Keratinocyte (primary cell): ENCODE measurements at regions not wholly inside any gene's neighbourhood (a gene's known extent, or its start where the extent isn't known, plus 50 kb on each side); places are given as distances from the start of the nearest gene placed in this dataset.

Source experiments
- DNase-seq: peaks from one replicate; pipeline ENCODE4 v3.0.0-alpha.2; 2011; ENCODE audit warnings: low read depth, missing footprints, low spot score
- FAIRE-seq: peaks from 2 replicates; lab custom pipeline; 2011; peaks lifted over from hg19 to GRCh38; lab: Jason Lieb, UNC
- H2AFZ ChIP-seq: 2 replicates; pipeline ENCODE4 v1.6.0; 2012; ENCODE audit warnings: low read length, control low read depth, inconsistent platforms; ENCODE audit not compliant: control insufficient read depth
- H3K27ac ChIP-seq: 2 replicates; pipeline ENCODE4 v1.5.1; 2011; ENCODE audit warnings: low read length; ENCODE audit not compliant: control insufficient read depth, insufficient read depth
- H3K27me3 ChIP-seq: 3 replicates; pipeline ENCODE4 v1.6.0; 2011; ENCODE audit warnings: low read length; ENCODE audit not compliant: control insufficient read depth, insufficient read depth; ENCODE audit errors: extremely low read depth
- H3K36me3 ChIP-seq, 2 experiments: 2 replicates in 1 of 2; 3 replicates in 1 of 2; pipeline ENCODE4 v1.5.1; 2011; ENCODE audit warnings: low read length in 2 of 2, mild to moderate bottlenecking in 1 of 2; ENCODE audit not compliant: control insufficient read depth in 2 of 2, insufficient read depth in 2 of 2; ENCODE audit errors: extremely low read depth in 1 of 2
- H3K4me1 ChIP-seq: 3 replicates; pipeline ENCODE4 v1.5.1; 2011; ENCODE audit warnings: low read length; ENCODE audit not compliant: control insufficient read depth, insufficient read depth; ENCODE audit errors: extremely low read depth
- H3K4me2 ChIP-seq: 3 replicates; pipeline ENCODE4 v1.6.0; 2011; ENCODE audit warnings: low read depth, low read length; ENCODE audit not compliant: control insufficient read depth, insufficient read depth; ENCODE audit errors: extremely low read depth
- H3K4me3 ChIP-seq, 3 experiments: fragments of 200-600 bp in 1 of 3; sonication (generic) in 1 of 3; 2 replicates in 2 of 3; 3 replicates in 1 of 3; pipeline ENCODE4 v1.5.1; 2011 to 2016; ENCODE audit warnings: low read length in 3 of 3, mild to moderate bottlenecking in 3 of 3, control low read depth in 2 of 3, inconsistent platforms in 1 of 3, low read depth in 1 of 3, mixed read lengths in 1 of 3, mixed run types in 1 of 3, moderate library complexity in 1 of 3; ENCODE audit not compliant: control insufficient read depth in 2 of 3, insufficient read depth in 2 of 3; ENCODE audit errors: extremely low read depth in 1 of 3
- H3K79me2 ChIP-seq: 2 replicates; pipeline ENCODE4 v1.6.0; 2012; ENCODE audit warnings: low read length; ENCODE audit not compliant: control insufficient read depth, insufficient read depth
- H3K9ac ChIP-seq: 3 replicates; pipeline ENCODE4 v1.6.0; 2011; ENCODE audit warnings: low read length; ENCODE audit not compliant: control insufficient read depth, insufficient read depth; ENCODE audit errors: extremely low read depth
- H3K9me1 ChIP-seq: 3 replicates; pipeline ENCODE4 v1.6.0; 2011; ENCODE audit warnings: low read length; ENCODE audit not compliant: control insufficient read depth, insufficient read depth; ENCODE audit errors: extremely low read depth
- H3K9me3 ChIP-seq: 2 replicates; pipeline ENCODE4 v1.5.1; 2012; ENCODE audit warnings: low read depth, low read length; ENCODE audit not compliant: control insufficient read depth
- H4K20me1 ChIP-seq: 3 replicates; pipeline ENCODE4 v1.6.0; 2011; ENCODE audit warnings: low read length; ENCODE audit not compliant: control insufficient read depth, insufficient read depth; ENCODE audit errors: extremely low read depth
- EZH2 ChIP-seq: IDR thresholded peaks from one replicate; pipeline ENCODE4 v1.6.1; 2012; ENCODE audit warnings: inconsistent platforms, mild to moderate bottlenecking, low read length, moderate library complexity
- dilution Hi-C: fragments of 300-500 bp; cut with MboI; formaldehyde crosslinking; loops from one replicate; pipeline ENCODE4 v1.7.0; 2020; ENCODE audit warnings: low sequenced_read_pairs; ENCODE audit not compliant: extremely low pct_ligation_motif_present
- TF ChIP-seq, protein P1 (sequence below), 3 experiments: IDR thresholded peaks in 1 of 3; conservative IDR thresholded peaks in 1 of 3; optimal IDR thresholded peaks in 1 of 3; 2 replicates in 2 of 3; 3 replicates in 1 of 3; pipeline versions ENCODE3 to v1.5.1; 2011; ENCODE audit warnings: low read length in 3 of 3, mild to moderate bottlenecking in 3 of 3, moderate library complexity in 2 of 3, control low read depth in 1 of 3, inconsistent platforms in 1 of 3; ENCODE audit not compliant: insufficient read depth in 2 of 3; ENCODE audit errors: extremely low read depth in 1 of 3

GRCh38 chr3:163328680-163329079, 1749.6 kb downstream of the SI start:
- H3K79me2 ChIP-seq: no peaks in the 10 kb centered on the region
- H3K9me3 ChIP-seq: peaks cover 2% of the 10 kb centered on the region
- no peaks in the 10 kb centered on the region for H3K9me1 ChIP-seq
- no peaks in the 10 kb centered on the region for H4K20me1 ChIP-seq
- dilution Hi-C loops: no loop called here
- H3K27me3 ChIP-seq: no peaks in the 10 kb centered on the region
- H3K36me3 ChIP-seq: no peaks in the 10 kb centered on the region
- no peak overlapping the region for H3K4me3 ChIP-seq
- no peak for FAIRE-seq
- DNase-seq: no peak
- H3K4me2 ChIP-seq: no peak overlapping the region
- H3K4me1 ChIP-seq: no peaks in the 10 kb centered on the region
- H3K9ac ChIP-seq: no peak overlapping the region
- H3K27ac ChIP-seq: no peak overlapping the region
- no peak overlapping the region for H2AFZ ChIP-seq
- no peak for TF ChIP-seq EZH2
- TF ChIP-seq, protein P1, sequence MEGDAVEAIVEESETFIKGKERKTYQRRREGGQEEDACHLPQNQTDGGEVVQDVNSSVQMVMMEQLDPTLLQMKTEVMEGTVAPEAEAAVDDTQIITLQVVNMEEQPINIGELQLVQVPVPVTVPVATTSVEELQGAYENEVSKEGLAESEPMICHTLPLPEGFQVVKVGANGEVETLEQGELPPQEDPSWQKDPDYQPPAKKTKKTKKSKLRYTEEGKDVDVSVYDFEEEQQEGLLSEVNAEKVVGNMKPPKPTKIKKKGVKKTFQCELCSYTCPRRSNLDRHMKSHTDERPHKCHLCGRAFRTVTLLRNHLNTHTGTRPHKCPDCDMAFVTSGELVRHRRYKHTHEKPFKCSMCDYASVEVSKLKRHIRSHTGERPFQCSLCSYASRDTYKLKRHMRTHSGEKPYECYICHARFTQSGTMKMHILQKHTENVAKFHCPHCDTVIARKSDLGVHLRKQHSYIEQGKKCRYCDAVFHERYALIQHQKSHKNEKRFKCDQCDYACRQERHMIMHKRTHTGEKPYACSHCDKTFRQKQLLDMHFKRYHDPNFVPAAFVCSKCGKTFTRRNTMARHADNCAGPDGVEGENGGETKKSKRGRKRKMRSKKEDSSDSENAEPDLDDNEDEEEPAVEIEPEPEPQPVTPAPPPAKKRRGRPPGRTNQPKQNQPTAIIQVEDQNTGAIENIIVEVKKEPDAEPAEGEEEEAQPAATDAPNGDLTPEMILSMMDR (optimal IDR thresholded peaks at IDR 0.05 in 1 of 3, IDR thresholded peaks at IDR 0.05 in 1 of 3, conservative IDR thresholded peaks at IDR 0.05 in 1 of 3; ENCODE audit: extremely low read depth in 1 of 3, insufficient read depth in 2 of 3, low read length in 3 of 3): no peak

DNA sequence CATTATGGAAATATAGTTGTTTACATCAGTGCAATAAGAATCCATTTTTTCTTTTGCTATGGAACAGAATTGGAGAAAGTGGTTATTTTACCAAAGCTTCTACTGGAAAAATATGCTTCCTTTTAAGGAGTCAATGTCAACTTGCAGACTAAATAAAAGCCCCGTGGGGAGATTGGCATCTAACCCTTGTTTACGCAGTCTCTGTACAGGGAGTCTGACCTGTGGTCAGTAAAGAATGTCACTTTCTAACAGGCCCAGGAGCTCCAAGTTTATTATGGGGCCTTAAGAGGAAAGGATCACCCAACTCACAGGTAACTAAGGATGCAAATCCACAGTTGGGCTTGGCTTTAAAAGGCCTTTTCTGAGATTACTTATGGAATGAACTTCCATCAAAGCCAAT, 1751.2 kb downstream of the SI start:
- no peaks in the 10 kb centered on the region for H3K4me1 ChIP-seq
- no peaks in the 10 kb centered on the region for H3K9me1 ChIP-seq
- no peaks in the 10 kb centered on the region for H3K27me3 ChIP-seq
- FAIRE-seq (no peak), DNase-seq (no peak)
- no peaks in the 10 kb centered on the region for H3K79me2 ChIP-seq
- H3K9ac ChIP-seq: no peak overlapping the region
- H4K20me1 ChIP-seq: no peaks in the 10 kb centered on the region
- H2AFZ ChIP-seq: no peak overlapping the region
- dilution Hi-C loops: no loop called here
- no peaks in the 10 kb centered on the region for H3K36me3 ChIP-seq
- H3K4me3 ChIP-seq: no peak overlapping the region
- H3K4me2 ChIP-seq: no peak overlapping the region
- H3K27ac ChIP-seq: no peak overlapping the region
- TF ChIP-seq, protein P1 (optimal IDR thresholded peaks at IDR 0.05 in 1 of 3, IDR thresholded peaks at IDR 0.05 in 1 of 3, conservative IDR thresholded peaks at IDR 0.05 in 1 of 3; ENCODE audit: extremely low read depth in 1 of 3, insufficient read depth in 2 of 3, low read length in 3 of 3): no peak
- TF ChIP-seq EZH2: no peak
- peaks cover 2% of the 10 kb centered on the region for H3K9me3 ChIP-seq
